ENCODE measurements at regions not wholly inside any gene's neighbourhood (a gene's known extent, or its start where the extent isn't known, plus 50 kb on each side); places are given as distances from the start of the nearest gene placed in this dataset.

- 78 to 91% methylated on average over 1 to 3 of the region's 3 CpGs for whole genome bisulfite sequencing, 2 experiments (ENCODE audit: insufficient coverage in 1 of 2, insufficient read length in 1 of 2)
Observed at GRCh38 chr9:103700195-103700962, 393.7 kb upstream of the SMC2 start.

GRCh38 chr9:103702572-103702971 lies 391.5 kb upstream of the SMC2 start:
- Histone ChIP-seq H3K9me3 (ENCODE audit: control insufficient read depth, low read length) (peaks cover 22% of the 10 kb centered on the region), H3K4me3 (ENCODE audit: low read length) (no peak overlapping the region), H3K9ac (ENCODE audit: extremely low read depth, low read length, poor library complexity, severe bottlenecking) (no peak overlapping the region), H3K27ac (ENCODE audit: low read depth, low read length) (no peak overlapping the region), H3K27me3 (ENCODE audit: control insufficient read depth, insufficient read depth, low read length, poor library complexity, severe bottlenecking) (no peaks in the 10 kb centered on the region), H3K36me3 (ENCODE audit: control insufficient read depth, insufficient read depth, low read length) (no peaks in the 10 kb centered on the region), H3K4me1 (ENCODE audit: control insufficient read depth, insufficient read depth, low read length) (no peaks in the 10 kb centered on the region)
- TF ChIP-seq, protein P1, sequence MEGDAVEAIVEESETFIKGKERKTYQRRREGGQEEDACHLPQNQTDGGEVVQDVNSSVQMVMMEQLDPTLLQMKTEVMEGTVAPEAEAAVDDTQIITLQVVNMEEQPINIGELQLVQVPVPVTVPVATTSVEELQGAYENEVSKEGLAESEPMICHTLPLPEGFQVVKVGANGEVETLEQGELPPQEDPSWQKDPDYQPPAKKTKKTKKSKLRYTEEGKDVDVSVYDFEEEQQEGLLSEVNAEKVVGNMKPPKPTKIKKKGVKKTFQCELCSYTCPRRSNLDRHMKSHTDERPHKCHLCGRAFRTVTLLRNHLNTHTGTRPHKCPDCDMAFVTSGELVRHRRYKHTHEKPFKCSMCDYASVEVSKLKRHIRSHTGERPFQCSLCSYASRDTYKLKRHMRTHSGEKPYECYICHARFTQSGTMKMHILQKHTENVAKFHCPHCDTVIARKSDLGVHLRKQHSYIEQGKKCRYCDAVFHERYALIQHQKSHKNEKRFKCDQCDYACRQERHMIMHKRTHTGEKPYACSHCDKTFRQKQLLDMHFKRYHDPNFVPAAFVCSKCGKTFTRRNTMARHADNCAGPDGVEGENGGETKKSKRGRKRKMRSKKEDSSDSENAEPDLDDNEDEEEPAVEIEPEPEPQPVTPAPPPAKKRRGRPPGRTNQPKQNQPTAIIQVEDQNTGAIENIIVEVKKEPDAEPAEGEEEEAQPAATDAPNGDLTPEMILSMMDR (conservative IDR thresholded peaks at IDR 0.05) = no peak
- DNase-seq = no peak
- Mint-ChIP-seq H3K9me3 (no peaks in the 10 kb centered on the region), H3K27ac (no peak overlapping the region), H3K27me3 (ENCODE audit: insufficient read depth) (peaks cover 50% of the 10 kb centered on the region), H3K36me3 (ENCODE audit: low read depth) (no peaks in the 10 kb centered on the region), H3K4me1 (peaks cover 12% of the 10 kb centered on the region), H3K4me3 (no peak overlapping the region)
- WGBS, 2 experiments (ENCODE audit: insufficient coverage in 1 of 2, insufficient read length in 1 of 2) = 55 to 60% methylated on average over 1 to 4 of the region's 4 CpGs

More at GRCh38 chr9:103700195-103700962, 393.7 kb upstream of the SMC2 start:
- peaks cover 41% of the 10 kb centered on the region for H3K27me3 Mint-ChIP-seq (ENCODE audit: insufficient read depth)
- DNase-seq = no peak
- Histone ChIP-seq H3K9ac (ENCODE audit: extremely low read depth, low read length, poor library complexity, severe bottlenecking) (no peak overlapping the region), H3K27ac (ENCODE audit: low read depth, low read length) (no peak overlapping the region), H3K4me3 (ENCODE audit: low read length) (no peak overlapping the region), H3K36me3 (ENCODE audit: control insufficient read depth, insufficient read depth, low read length) (no peaks in the 10 kb centered on the region), H3K4me1 (ENCODE audit: control insufficient read depth, insufficient read depth, low read length) (no peaks in the 10 kb centered on the region), H3K27me3 (ENCODE audit: control insufficient read depth, insufficient read depth, low read length, poor library complexity, severe bottlenecking) (no peaks in the 10 kb centered on the region), H3K9me3 (ENCODE audit: control insufficient read depth, low read length) (peaks cover 27% of the 10 kb centered on the region)
- H3K4me3 Mint-ChIP-seq = no peak overlapping the region
- no peaks in the 10 kb centered on the region for H3K9me3 Mint-ChIP-seq
- no peaks in the 10 kb centered on the region for H3K36me3 Mint-ChIP-seq (ENCODE audit: low read depth)
- peaks cover 12% of the 10 kb centered on the region for H3K4me1 Mint-ChIP-seq
- TF ChIP-seq, protein P1 (conservative IDR thresholded peaks at IDR 0.05) = no peak
- H3K27ac Mint-ChIP-seq = no peak overlapping the region

DNA sequence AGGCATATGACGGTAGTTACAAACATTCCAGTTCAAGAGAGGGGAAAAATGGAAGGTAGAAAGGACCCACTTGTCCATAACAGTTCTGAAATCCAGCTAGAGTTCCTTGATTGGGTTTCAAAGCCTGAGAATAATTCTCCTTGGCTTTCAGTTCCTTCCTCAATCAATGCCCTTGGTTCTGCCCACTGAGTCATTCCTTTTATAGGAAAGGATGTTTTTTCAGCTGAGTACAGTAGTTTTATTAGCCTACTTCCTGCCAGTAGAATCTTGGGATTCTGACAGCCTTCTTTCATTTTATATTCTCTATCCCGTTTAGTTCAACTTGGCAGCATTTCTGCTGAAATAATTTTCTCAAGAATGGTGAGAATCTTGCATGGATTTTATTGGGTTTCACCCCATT lies 386.9 kb upstream of the SMC2 start:
- peaks cover 37% of the 10 kb centered on the region for H3K9me3 ChIP-seq (ENCODE audit: control insufficient read depth, low read length)
- H3K9ac ChIP-seq (ENCODE audit: extremely low read depth, low read length, poor library complexity, severe bottlenecking) = no peak overlapping the region
- H3K4me1 ChIP-seq (ENCODE audit: control insufficient read depth, insufficient read depth, low read length) = no peaks in the 10 kb centered on the region
- Mint-ChIP-seq H3K36me3 (ENCODE audit: low read depth) (no peaks in the 10 kb centered on the region), H3K4me1 (no peaks in the 10 kb centered on the region), H3K27me3 (ENCODE audit: insufficient read depth) (peaks cover 45% of the 10 kb centered on the region), H3K9me3 (peaks cover 5% of the 10 kb centered on the region), H3K4me3 (no peak overlapping the region), H3K27ac (no peak overlapping the region)
- DNase-seq = no peak
- no peaks in the 10 kb centered on the region for H3K27me3 ChIP-seq (ENCODE audit: control insufficient read depth, insufficient read depth, low read length, poor library complexity, severe bottlenecking)
- TF ChIP-seq, protein P1 (conservative IDR thresholded peaks at IDR 0.05) = no peak
- no peaks in the 10 kb centered on the region for H3K36me3 ChIP-seq (ENCODE audit: control insufficient read depth, insufficient read depth, low read length)
- H3K4me3 ChIP-seq (ENCODE audit: low read length) = no peak overlapping the region
- no peak overlapping the region for H3K27ac ChIP-seq (ENCODE audit: low read depth, low read length)
- WGBS, 2 experiments (ENCODE audit: insufficient coverage in 1 of 2, insufficient read length in 1 of 2) = 50 to 81% methylated on average over 1 to 2 of the region's 2 CpGs

Measured in endodermal cell (in vitro differentiated cells).